ENCODE measurements at regions not wholly inside any gene's neighbourhood (a gene's known extent, or its start where the extent isn't known, plus 50 kb on each side); places are given as distances from the start of the nearest gene placed in this dataset.

- intact Hi-C loops (cut with DNase I), result no loop called here
- H3K27ac ChIP-seq, result no peak overlapping the region
- DNase-seq, result no peak
- H3K27me3 ChIP-seq, result no peaks in the 10 kb centered on the region
- no peak for TF ChIP-seq CTCF (IDR thresholded peaks at IDR 0.05)
- H3K4me1 ChIP-seq, result no peaks in the 10 kb centered on the region
- H3K9me3 ChIP-seq, result no peaks in the 10 kb centered on the region
- H3K4me3 ChIP-seq, result no peak overlapping the region
- H3K36me3 ChIP-seq, result no peaks in the 10 kb centered on the region
- ATAC-seq, result no peak
These were observed 90.5 kb downstream of the GRIN2B start for GRCh38 chr12:13890943-13891342.

GRCh38 chr12:13887779-13888388 is 93.5 kb downstream of the GRIN2B start:
- Histone ChIP-seq H3K27me3 (no peaks in the 10 kb centered on the region), H3K9me3 (no peaks in the 10 kb centered on the region), H3K27ac (no peak overlapping the region), H3K4me1 (no peaks in the 10 kb centered on the region), H3K4me3 (no peak overlapping the region), H3K36me3 (no peaks in the 10 kb centered on the region)
- intact Hi-C loops (cut with DNase I), result no loop called here
- DNase-seq (no peak), ATAC-seq (no peak)
- no peak for TF ChIP-seq CTCF (IDR thresholded peaks at IDR 0.05)

GRCh38 chr12:13882176-13882575 is 99.2 kb downstream of the GRIN2B start:
- H3K27ac ChIP-seq, result no peak overlapping the region
- no peak overlapping the region for H3K4me3 ChIP-seq
- H3K9me3 ChIP-seq, result no peaks in the 10 kb centered on the region
- no peak for ATAC-seq
- intact Hi-C loops (cut with DNase I), result no loop called here
- no peak for TF ChIP-seq CTCF (IDR thresholded peaks at IDR 0.05)
- H3K27me3 ChIP-seq, result no peaks in the 10 kb centered on the region
- no peak for DNase-seq
- H3K36me3 ChIP-seq, result no peaks in the 10 kb centered on the region
- H3K4me1 ChIP-seq, result no peaks in the 10 kb centered on the region

GRCh38 chr12:13880613-13881012 is 100.8 kb downstream of the GRIN2B start:
- no peak for TF ChIP-seq CTCF (IDR thresholded peaks at IDR 0.05)
- Histone ChIP-seq H3K4me3 (no peak overlapping the region), H3K9me3 (no peaks in the 10 kb centered on the region), H3K27me3 (no peaks in the 10 kb centered on the region), H3K27ac (no peak overlapping the region), H3K4me1 (no peaks in the 10 kb centered on the region), H3K36me3 (no peaks in the 10 kb centered on the region)
- no peak for ATAC-seq
- intact Hi-C loops (cut with DNase I), result no loop called here
- no peak for DNase-seq

- Histone ChIP-seq H3K27ac (no peak overlapping the region), H3K4me1 (no peaks in the 10 kb centered on the region), H3K4me3 (no peak overlapping the region), H3K36me3 (no peaks in the 10 kb centered on the region), H3K9me3 (no peaks in the 10 kb centered on the region), H3K27me3 (no peaks in the 10 kb centered on the region)
- no peak for TF ChIP-seq CTCF (IDR thresholded peaks at IDR 0.05)
- no peak for ATAC-seq
- intact Hi-C loops (cut with DNase I), result no loop called here
- no peak for DNase-seq
These were observed 105.7 kb downstream of the GRIN2B start for GRCh38 chr12:13875744-13876143.
